Lower leg skin (tissue), 4 donors: ENCODE measurements at regions not wholly inside any gene's neighbourhood (a gene's known extent, or its start where the extent isn't known, plus 50 kb on each side); places are given as distances from the start of the nearest gene placed in this dataset.

Experiments used
- DNase-seq, 2 donors: peaks; one replicate each; pipeline ENCODE4 v3.0.0-alpha.2; 2019; ENCODE audit warnings: low spot score in 2 of 2
- H3K4me3 ChIP-seq: fragments of 200-600 bp; sonication (generic); 2 replicates; pipeline ENCODE4 v1.5.1; 2017; ENCODE audit warnings: mild to moderate bottlenecking, low read depth; ENCODE audit not compliant: poor library complexity, severe bottlenecking
- CTCF ChIP-seq, 3 donors: fragments of 450-650 bp; IDR thresholded peaks; one replicate each; pipeline ENCODE4 v1.5.1; 2016; ENCODE audit warnings: antibody characterized with exemption in 3 of 3, mild to moderate bottlenecking in 3 of 3, moderate library complexity in 2 of 3
- POLR2A ChIP-seq, 2 donors: fragments of 450-650 bp; IDR thresholded peaks; one replicate each; pipeline ENCODE4 v1.6.1; 2016 to 2017; ENCODE audit warnings: antibody characterized with exemption in 2 of 2, mild to moderate bottlenecking in 1 of 2, moderate library complexity in 1 of 2
- WGBS, 2 donors: methylation state at CpG; one replicate each; pipeline ENCODE4 v1.1.5; 2018; 5-methylcytosine and 5-hydroxymethylcytosine counted together
- intact Hi-C: fragments of 100-400 bp; cut with DNase I; formaldehyde crosslinking; loops from one replicate; pipeline ENCODE4 v1.15.0; 2023; ENCODE audit warnings: low total_unique reads

GRCh38 chr6:139759086-139759485 lies 384.6 kb upstream of the CITED2 start:
- H3K4me3 ChIP-seq: no peak overlapping the region
- intact Hi-C loops: no loop called here
- 86 to 90% methylated on average over 2 of the region's 2 CpGs for WGBS, 2 donors
- TF ChIP-seq CTCF (IDR thresholded peaks at IDR 0.05): no peak
- no peak for TF ChIP-seq POLR2A (IDR thresholded peaks at IDR 0.05)
- no peak for DNase-seq

GRCh38 chr6:139758209-139758611 lies 383.8 kb upstream of the CITED2 start:
- TF ChIP-seq CTCF (IDR thresholded peaks at IDR 0.05) (no peak), POLR2A (IDR thresholded peaks at IDR 0.05) (no peak)
- DNase-seq: peak in 1 of 2 donors; percentile 60
- 42 to 55% methylated on average over 3 of the region's 3 CpGs for WGBS, 2 donors
- intact Hi-C loops: no loop called here
- H3K4me3 ChIP-seq: no peak overlapping the region

- TF ChIP-seq CTCF (IDR thresholded peaks at IDR 0.05) (no peak), POLR2A (IDR thresholded peaks at IDR 0.05) (no peak)
- no peak overlapping the region for H3K4me3 ChIP-seq
- intact Hi-C loops: no loop called here
Measured at GRCh38 chr6:139757784-139758183, 383.3 kb upstream of the CITED2 start.

GRCh38 chr6:139756381-139756780 lies 381.9 kb upstream of the CITED2 start:
- no peak for DNase-seq
- 85 to 90% methylated on average over 1 of the region's 1 CpG for WGBS, 2 donors
- TF ChIP-seq CTCF (IDR thresholded peaks at IDR 0.05) (no peak), POLR2A (IDR thresholded peaks at IDR 0.05) (no peak)
- H3K4me3 ChIP-seq: no peak overlapping the region
- intact Hi-C loops: no loop called here

More at GRCh38 chr6:139757784-139758183, 383.3 kb upstream of the CITED2 start:
- no peak for DNase-seq
- WGBS, 2 donors: 58 to 60% methylated on average over 1 of the region's 1 CpG

- TF ChIP-seq CTCF (IDR thresholded peaks at IDR 0.05) (no peak), POLR2A (IDR thresholded peaks at IDR 0.05) (no peak)
- DNase-seq: no peak
- intact Hi-C loops: no loop called here
- H3K4me3 ChIP-seq: no peak overlapping the region
- 41 to 55% methylated on average over 6 of the region's 6 CpGs for WGBS, 2 donors
Measured at GRCh38 chr6:139754898-139755775, 380.7 kb upstream of the CITED2 start.
